Endothelial cell of umbilical vein (primary cell): ENCODE measurements at regions not wholly inside any gene's neighbourhood (a gene's known extent, or its start where the extent isn't known, plus 50 kb on each side); places are given as distances from the start of the nearest gene placed in this dataset.

Experiments
- BruUV-seq: library from RNA; stranded (reverse); fragments of 400-500 nt; replicated peaks from 2 replicates; lab custom pipeline; 2021; lab: Mats Ljungman, UMichigan
- CTCF ChIA-PET: fragments of 300-600, 350-600 bp; sonication (Branson Sonifier 250); formaldehyde crosslinking; loops from one replicate; lab custom pipeline; 2021; ENCODE audit warnings: antibody characterized with exemption, inconsistent platforms; lab: Charles Lee
- POLR2A ChIA-PET: fragments of 300-600, 350-600 bp; sonication (Branson Sonifier 250); formaldehyde crosslinking; loops from one replicate; lab custom pipeline; 2021; ENCODE audit warnings: antibody characterized with exemption, inconsistent platforms; lab: Charles Lee
- DNase-seq: peaks from one replicate; pipeline ENCODE4 v3.0.0-alpha.2; 2011; ENCODE audit warnings: low read depth, low spot score
- FAIRE-seq: peaks from 2 replicates; lab custom pipeline; 2011; peaks lifted over from hg19 to GRCh38; lab: Jason Lieb, UNC
- H2AFZ ChIP-seq: 2 replicates; pipeline ENCODE4 v1.6.0; 2012; ENCODE audit warnings: low read depth, low read length, control low read depth, inconsistent platforms
- H3K27ac ChIP-seq: 2 replicates; pipeline ENCODE4 v1.5.1; 2011; ENCODE audit warnings: low read depth, mild to moderate bottlenecking, control low read depth, low read length, moderate library complexity; ENCODE audit not compliant: insufficient read depth
- H3K27me3 ChIP-seq, 2 experiments: 2 replicates each; pipeline versions ENCODE4 v1.6.0 to v1.6.1; 2011; ENCODE audit warnings: low read length in 2 of 2, mixed read lengths in 1 of 2; ENCODE audit not compliant: control insufficient read depth in 2 of 2, insufficient read depth in 2 of 2
- H3K36me3 ChIP-seq, 2 experiments: 2 replicates in 1 of 2; 3 replicates in 1 of 2; pipeline ENCODE4 v1.5.1; 2011; ENCODE audit warnings: low read length in 2 of 2, mild to moderate bottlenecking in 1 of 2, moderate library complexity in 1 of 2; ENCODE audit not compliant: control insufficient read depth in 2 of 2, insufficient read depth in 2 of 2; ENCODE audit errors: extremely low read depth in 1 of 2
- H3K4me1 ChIP-seq: 3 replicates; pipeline ENCODE4 v1.5.1; 2011; ENCODE audit warnings: mild to moderate bottlenecking, low read length; ENCODE audit not compliant: control insufficient read depth, insufficient read depth; ENCODE audit errors: extremely low read depth
- H3K4me2 ChIP-seq: 2 replicates; pipeline ENCODE4 v1.6.1; 2011; ENCODE audit warnings: low read length, control low read depth, mixed read lengths; ENCODE audit not compliant: insufficient read depth
- H3K4me3 ChIP-seq, 3 experiments: fragments of 200-600 bp in 1 of 3; sonication (generic), shearing (Covaris generic) in 1 of 3; replicated peaks in 1 of 3; 2 replicates each; pipeline ENCODE4 v1.5.1; 2011 to 2016; ENCODE audit warnings: control low read depth in 3 of 3, low read length in 3 of 3, mild to moderate bottlenecking in 2 of 3, inconsistent platforms in 1 of 3, low read depth in 1 of 3, moderate library complexity in 1 of 3; ENCODE audit not compliant: insufficient read depth in 1 of 3
- H3K79me2 ChIP-seq: 2 replicates; pipeline ENCODE4 v1.6.0; 2012; ENCODE audit warnings: low read length, inconsistent platforms; ENCODE audit not compliant: control insufficient read depth, insufficient read depth
- H3K9ac ChIP-seq: replicated peaks from 2 replicates; pipeline ENCODE3; 2011; ENCODE audit warnings: low read length, control low read depth; ENCODE audit not compliant: insufficient read depth; ENCODE audit errors: extremely low read depth
- H3K9me1 ChIP-seq: replicated peaks from 3 replicates; pipeline ENCODE4 v1.6.0; 2011; ENCODE audit warnings: mild to moderate bottlenecking, low read length; ENCODE audit not compliant: control insufficient read depth, insufficient read depth; ENCODE audit errors: extremely low read depth
- H3K9me3 ChIP-seq: replicated peaks from 2 replicates; pipeline ENCODE4 v1.5.1; 2012; ENCODE audit warnings: low read length, inconsistent platforms; ENCODE audit not compliant: control insufficient read depth, insufficient read depth
- H4K20me1 ChIP-seq: replicated peaks from 2 replicates; pipeline ENCODE3; 2011; ENCODE audit warnings: mild to moderate bottlenecking, low read length; ENCODE audit not compliant: control insufficient read depth, insufficient read depth; ENCODE audit errors: extremely low read depth
- EZH2 ChIP-seq: IDR thresholded peaks from 2 replicates; pipeline ENCODE4 v1.6.1; 2012; ENCODE audit warnings: borderline replicate concordance, low read depth, mild to moderate bottlenecking, moderate library complexity, low read length, inconsistent platforms; ENCODE audit not compliant: severe bottlenecking
- FOS ChIP-seq: IDR thresholded peaks from 2 replicates; pipeline ENCODE4 v1.6.1; 2011; ENCODE audit warnings: mild to moderate bottlenecking, low read length, moderate library complexity, borderline replicate concordance; ENCODE audit not compliant: insufficient read depth
- GATA2 ChIP-seq: IDR thresholded peaks from 2 replicates; pipeline ENCODE4 v1.7.0; 2011; ENCODE audit warnings: low read depth, mild to moderate bottlenecking, moderate library complexity, mixed read lengths, low read length; ENCODE audit not compliant: insufficient read length, insufficient read depth
- JUN ChIP-seq: IDR thresholded peaks from 2 replicates; pipeline ENCODE4 v1.6.1; 2011; ENCODE audit warnings: borderline replicate concordance, low read depth; ENCODE audit not compliant: insufficient read length, insufficient read depth
- MAX ChIP-seq: IDR thresholded peaks from 2 replicates; pipeline ENCODE4 v1.6.1; 2011; ENCODE audit not compliant: insufficient read depth, insufficient read length
- MYC ChIP-seq: IDR thresholded peaks from one replicate; pipeline ENCODE4 v1.6.1; 2011; ENCODE audit warnings: mild to moderate bottlenecking, low read depth, low read length
- POLR2A ChIP-seq: IDR thresholded peaks from 2 replicates; pipeline ENCODE4 v1.6.1; 2012; ENCODE audit warnings: low read depth, mild to moderate bottlenecking, control low read depth, low read length
- POLR2AphosphoS5 ChIP-seq: IDR thresholded peaks from 2 replicates; pipeline ENCODE4 v1.6.1; 2012; ENCODE audit warnings: low read depth, mild to moderate bottlenecking, control low read depth, low read length, moderate library complexity; ENCODE audit not compliant: insufficient read depth
- dilution Hi-C: fragments of 300-500 bp; cut with MboI; formaldehyde crosslinking; loops from one replicate; pipeline ENCODE4 v1.15.0; 2019; ENCODE audit warnings: low sequenced_read_pairs; ENCODE audit not compliant: extremely low pct_ligation_motif_present
- intact Hi-C: fragments of 100-400 bp; cut with micrococcal nuclease; formaldehyde crosslinking; loops from one replicate; pipeline ENCODE4 v1.10.0; 2022
- TF ChIP-seq, protein P1 (sequence below), 2 donors: IDR thresholded peaks; 1 replicate in 1 of 2; 2 replicates in 1 of 2; pipeline ENCODE4 v1.5.1; 2011; ENCODE audit warnings: low read length in 2 of 2, mild to moderate bottlenecking in 2 of 2, moderate library complexity in 2 of 2, control low read depth in 1 of 2, inconsistent platforms in 1 of 2, low read depth in 1 of 2; ENCODE audit not compliant: insufficient read depth in 1 of 2; ENCODE audit errors: extremely low read depth in 1 of 2

- Histone ChIP-seq H3K4me2 (no peak overlapping the region), H2AFZ (no peak overlapping the region), H3K27ac (no peak overlapping the region), H3K4me3 (no peak overlapping the region), H3K36me3 (no peaks in the 10 kb centered on the region), H3K9me3 (peaks cover 3% of the 10 kb centered on the region), H3K9ac (no peak overlapping the region), H3K9me1 (no peaks in the 10 kb centered on the region), H4K20me1 (no peaks in the 10 kb centered on the region), H3K27me3 (no peaks in the 10 kb centered on the region), H3K4me1 (no peaks in the 10 kb centered on the region), H3K79me2 (no peaks in the 10 kb centered on the region)
- CTCF ChIA-PET: no interaction called here
- dilution Hi-C loops (no loop called here), intact Hi-C loops (no loop called here)
- FAIRE-seq (no peak), DNase-seq (no peak)
- TF ChIP-seq POLR2A: no peak
- TF ChIP-seq EZH2: no peak
- TF ChIP-seq MYC: no peak
- TF ChIP-seq GATA2: no peak
- no peak for TF ChIP-seq JUN
- no peak for TF ChIP-seq MAX
- TF ChIP-seq, protein P1, sequence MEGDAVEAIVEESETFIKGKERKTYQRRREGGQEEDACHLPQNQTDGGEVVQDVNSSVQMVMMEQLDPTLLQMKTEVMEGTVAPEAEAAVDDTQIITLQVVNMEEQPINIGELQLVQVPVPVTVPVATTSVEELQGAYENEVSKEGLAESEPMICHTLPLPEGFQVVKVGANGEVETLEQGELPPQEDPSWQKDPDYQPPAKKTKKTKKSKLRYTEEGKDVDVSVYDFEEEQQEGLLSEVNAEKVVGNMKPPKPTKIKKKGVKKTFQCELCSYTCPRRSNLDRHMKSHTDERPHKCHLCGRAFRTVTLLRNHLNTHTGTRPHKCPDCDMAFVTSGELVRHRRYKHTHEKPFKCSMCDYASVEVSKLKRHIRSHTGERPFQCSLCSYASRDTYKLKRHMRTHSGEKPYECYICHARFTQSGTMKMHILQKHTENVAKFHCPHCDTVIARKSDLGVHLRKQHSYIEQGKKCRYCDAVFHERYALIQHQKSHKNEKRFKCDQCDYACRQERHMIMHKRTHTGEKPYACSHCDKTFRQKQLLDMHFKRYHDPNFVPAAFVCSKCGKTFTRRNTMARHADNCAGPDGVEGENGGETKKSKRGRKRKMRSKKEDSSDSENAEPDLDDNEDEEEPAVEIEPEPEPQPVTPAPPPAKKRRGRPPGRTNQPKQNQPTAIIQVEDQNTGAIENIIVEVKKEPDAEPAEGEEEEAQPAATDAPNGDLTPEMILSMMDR (IDR thresholded peaks at IDR 0.05; ENCODE audit: extremely low read depth in 1 of 2, insufficient read depth in 1 of 2, low read depth in 1 of 2, low read length in 2 of 2): no peak
- TF ChIP-seq POLR2AphosphoS5: no peak
- no peak for TF ChIP-seq FOS
- BruUV-seq: no TSS peak
- POLR2A ChIA-PET: no interaction called here
These were observed 432.8 kb downstream of the CD83 start for GRCh38 chr6:14550410-14550809.
